Fibroblast of upper back skin (primary cell): ENCODE measurements at regions not wholly inside any gene's neighbourhood (a gene's known extent, or its start where the extent isn't known, plus 50 kb on each side); places are given as distances from the start of the nearest gene placed in this dataset.

ENCODE experiments used
- DNase-seq: peaks from one replicate; pipeline ENCODE4 v3.0.0-alpha.2; 2013

GRCh38 chr3:153078826-153079225, 83.2 kb upstream of the RAP2B start:
- no peak for DNase-seq

GRCh38 chr3:153079386-153079785, 82.6 kb upstream of the RAP2B start:
- no peak for DNase-seq

- no peak for DNase-seq
These were observed 81.2 kb upstream of the RAP2B start for GRCh38 chr3:153080778-153081240.

- DNase-seq: no peak
These were observed 77.6 kb upstream of the RAP2B start for GRCh38 chr3:153084431-153084830.

DNA sequence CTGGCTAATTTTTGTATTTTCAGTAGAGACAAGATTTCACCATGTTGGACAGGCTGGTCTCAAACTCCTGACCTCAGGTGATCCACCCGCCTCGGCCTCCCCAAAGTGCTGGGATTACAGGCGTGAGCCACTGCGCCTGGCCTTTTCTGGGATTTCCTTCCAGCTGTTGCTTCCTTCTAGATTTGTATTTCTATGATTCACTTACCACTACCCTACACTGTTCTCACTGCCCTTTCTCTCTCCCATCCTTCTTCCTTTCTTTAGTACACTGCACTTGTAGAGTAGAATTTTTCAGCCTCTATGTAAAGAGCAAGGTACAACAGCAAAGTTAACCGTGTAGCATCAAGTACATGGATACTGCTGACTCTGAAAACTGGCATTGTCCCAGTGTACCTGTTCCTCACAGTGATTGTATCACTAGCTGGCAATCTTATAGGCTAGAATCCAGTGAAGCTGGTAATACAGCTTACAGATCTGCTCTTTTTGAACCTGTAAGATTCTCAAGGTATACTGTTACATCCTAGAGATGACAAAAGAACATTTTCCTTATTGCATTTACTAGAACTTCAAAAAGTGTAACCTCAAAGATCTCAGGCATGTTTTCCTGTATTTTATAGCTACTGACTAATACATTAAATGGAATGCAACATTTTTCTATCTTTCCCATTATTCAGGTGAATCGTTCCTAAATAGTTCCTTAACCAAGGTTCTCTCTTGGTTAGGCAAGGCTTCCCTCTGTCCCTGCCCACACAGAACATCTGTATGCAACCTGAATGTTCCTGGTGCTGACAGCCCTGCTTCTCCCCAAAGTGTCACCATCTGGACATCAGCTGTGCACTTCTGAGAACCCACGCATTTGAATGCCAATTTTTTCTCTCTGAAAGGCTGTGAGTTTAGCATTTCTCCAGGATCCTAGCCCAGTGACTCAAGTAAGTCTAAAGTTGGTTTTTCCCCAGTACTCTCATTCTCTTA, 74.1 kb upstream of the RAP2B start:
- peak; percentile 91 for DNase-seq

DNA sequence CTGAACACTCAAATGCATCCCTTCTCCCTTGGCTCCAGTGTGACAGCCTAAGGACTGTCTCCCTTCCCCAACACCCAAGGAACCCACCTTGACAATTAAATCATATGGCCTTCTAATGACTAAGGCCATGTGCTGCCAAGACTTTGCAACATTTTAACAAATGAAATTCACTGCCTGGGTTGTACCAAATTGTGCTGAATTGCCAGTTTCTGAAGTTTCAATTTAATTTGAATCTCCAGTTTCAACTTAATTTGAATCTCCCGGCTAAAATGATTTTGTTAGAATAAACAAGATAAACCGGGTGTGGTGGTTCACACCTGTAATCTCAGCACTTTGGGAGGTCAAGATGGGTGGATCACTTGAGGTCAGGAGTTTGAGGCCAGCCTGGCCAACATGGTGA, 72.4 kb upstream of the RAP2B start:
- no peak for DNase-seq

DNA sequence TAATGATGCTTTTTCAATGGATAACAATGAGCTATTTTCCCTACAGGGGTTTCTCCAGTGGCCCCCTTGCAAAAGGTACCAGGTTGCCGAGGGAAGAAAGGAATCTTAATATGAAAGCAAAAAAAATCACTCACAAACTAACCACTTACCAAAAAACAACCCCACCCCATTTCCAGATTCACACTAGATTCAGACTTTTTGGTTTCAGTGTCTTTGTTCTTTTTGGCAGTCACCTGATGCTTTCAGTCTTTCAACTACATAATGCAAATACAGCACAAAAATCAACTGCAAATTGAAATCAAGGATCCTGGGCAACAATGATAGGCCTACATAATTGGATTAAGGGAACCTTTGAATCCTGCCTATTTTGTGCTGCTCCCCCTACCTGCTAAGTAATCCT, 71.1 kb upstream of the RAP2B start:
- DNase-seq: no peak

GRCh38 chr3:153093629-153094028, 68.4 kb upstream of the RAP2B start:
- DNase-seq: no peak

DNA sequence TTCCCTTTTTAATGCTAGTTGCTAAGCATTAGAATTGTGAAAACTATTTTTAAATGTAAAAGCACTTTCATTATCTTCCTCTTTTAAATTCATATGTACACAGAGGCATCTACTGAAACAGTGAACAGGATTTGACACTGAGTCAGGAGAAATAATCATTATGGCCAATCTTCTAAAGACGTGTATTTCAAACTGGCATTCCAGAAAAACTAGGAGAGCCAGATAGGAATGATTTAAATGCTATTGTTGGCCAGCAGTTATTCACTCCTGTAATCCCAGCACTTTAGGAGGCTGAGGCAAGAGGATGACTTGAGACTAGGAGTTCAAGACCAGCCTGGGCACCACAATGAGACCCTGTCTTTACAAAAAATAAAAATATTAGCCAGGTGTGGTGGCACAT, 67.6 kb upstream of the RAP2B start:
- no peak for DNase-seq

GRCh38 chr3:153095441-153095840, 66.6 kb upstream of the RAP2B start:
- DNase-seq: no peak

DNA sequence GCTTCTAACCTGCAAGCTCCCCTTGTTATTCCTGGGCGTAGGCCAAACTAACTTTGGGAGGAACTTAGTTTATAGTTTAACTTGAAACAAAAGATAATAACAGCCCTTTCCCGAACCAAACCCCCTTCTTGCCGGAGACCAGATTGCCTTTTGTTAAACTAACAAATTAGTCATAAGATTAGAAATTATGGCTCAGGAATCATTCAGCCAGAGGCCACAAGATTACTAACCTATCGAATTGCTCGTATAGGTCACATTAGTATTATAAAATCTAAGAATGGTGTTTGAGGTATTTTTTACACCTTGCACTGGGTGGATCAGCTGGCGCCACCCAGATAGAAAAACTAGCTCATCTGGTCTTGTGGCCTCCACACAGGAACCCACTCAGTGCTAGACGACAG, 65.3 kb upstream of the RAP2B start:
- DNase-seq: no peak

DNA sequence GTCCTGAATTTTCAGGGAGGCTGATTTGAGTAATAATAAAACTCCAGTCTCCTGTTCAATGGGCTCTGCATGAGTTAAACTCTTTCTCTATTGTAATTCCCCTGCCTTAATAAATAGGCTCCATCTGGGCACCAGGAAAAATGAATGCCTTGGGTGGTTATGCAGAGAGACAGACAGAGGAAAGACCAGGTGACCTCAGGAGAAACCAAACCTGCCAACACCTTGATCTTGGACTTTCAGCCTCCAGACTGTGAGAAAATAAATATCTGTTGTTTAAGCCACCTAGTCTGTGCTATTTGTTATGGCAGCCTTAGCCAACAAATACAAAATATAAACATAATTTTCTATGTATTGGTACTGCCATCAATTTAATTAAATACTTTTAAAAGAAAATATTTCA, 64.8 kb upstream of the RAP2B start:
- no peak for DNase-seq

DNA sequence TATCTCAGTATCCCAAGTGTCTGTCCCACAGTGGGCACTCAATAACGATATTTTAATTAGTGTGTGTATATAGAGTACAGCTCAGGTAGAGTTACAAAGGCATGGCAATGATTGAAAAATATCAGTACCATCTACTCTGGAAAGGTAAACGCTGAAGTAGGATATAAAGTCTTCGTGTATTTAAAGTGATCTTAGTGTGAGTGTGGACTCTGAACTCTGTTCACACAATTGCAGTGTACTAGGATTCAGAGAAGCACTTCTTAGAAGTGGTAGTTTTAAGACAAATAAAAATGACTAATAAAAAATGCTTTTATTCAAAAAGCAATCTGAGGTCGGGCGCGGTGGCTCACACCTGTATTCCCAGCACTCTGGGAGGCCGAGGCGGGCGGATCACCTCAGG, 62.9 kb upstream of the RAP2B start:
- no peak for DNase-seq

- no peak for DNase-seq
These were observed 58.5 kb upstream of the RAP2B start for GRCh38 chr3:153103406-153103945.

GRCh38 chr3:153110041-153110440, 52.0 kb upstream of the RAP2B start:
- no peak for DNase-seq

GRCh38 chr3:153111016-153111415, 51.0 kb upstream of the RAP2B start:
- peak; percentile 43 for DNase-seq
